HG03095 (cell line): ENCODE measurements at regions not wholly inside any gene's neighbourhood (a gene's known extent, or its start where the extent isn't known, plus 50 kb on each side); places are given as distances from the start of the nearest gene placed in this dataset.

Experiments used
- ATAC-seq: cut with Tn5 transposase; IDR thresholded peaks from one replicate; pipeline ENCODE4 v1.9.1; 2021; ENCODE audit warnings: moderate library complexity; ENCODE audit not compliant: unreplicated experiment

GRCh38 chr16:86710602-86710950, 132.2 kb downstream of the FOXL1 start:
- no peak for ATAC-seq

GRCh38 chr16:86712158-86713009, 134.0 kb downstream of the FOXL1 start:
- ATAC-seq, result no peak

DNA sequence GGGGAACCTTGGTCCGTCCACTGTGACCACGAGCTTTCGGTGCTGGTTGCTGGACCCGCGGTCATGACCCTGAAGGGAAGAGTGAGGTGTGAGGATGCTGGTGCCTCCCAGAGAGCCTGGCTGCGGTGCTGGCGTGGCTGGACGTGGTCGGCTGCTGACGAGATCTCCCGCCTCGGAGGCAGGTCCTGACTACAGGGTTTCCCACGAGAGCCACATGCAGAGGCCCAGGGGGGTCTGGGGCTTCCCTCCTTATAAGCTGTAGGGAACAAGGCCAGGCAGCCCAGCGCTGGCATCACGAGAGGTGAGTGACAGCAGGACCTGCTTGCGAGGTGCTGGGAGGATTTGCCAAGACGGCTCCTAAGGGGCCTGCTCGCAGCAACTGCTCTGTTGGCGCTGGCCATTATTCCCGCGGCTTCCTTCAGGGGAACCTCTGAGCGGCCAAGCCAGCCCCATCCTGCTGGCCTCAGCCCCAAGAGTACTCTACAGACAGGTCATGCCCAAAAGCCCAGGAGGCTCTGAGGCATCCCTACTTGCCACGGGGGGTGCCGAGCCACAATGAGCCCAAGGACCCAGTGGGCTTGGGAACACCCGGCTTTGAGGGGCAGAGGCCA, 134.8 kb downstream of the FOXL1 start:
- no peak for ATAC-seq

GRCh38 chr16:86714166-86714565, 135.8 kb downstream of the FOXL1 start:
- no peak for ATAC-seq

GRCh38 chr16:86716649-86717048, 138.3 kb downstream of the FOXL1 start:
- ATAC-seq, result no peak

DNA sequence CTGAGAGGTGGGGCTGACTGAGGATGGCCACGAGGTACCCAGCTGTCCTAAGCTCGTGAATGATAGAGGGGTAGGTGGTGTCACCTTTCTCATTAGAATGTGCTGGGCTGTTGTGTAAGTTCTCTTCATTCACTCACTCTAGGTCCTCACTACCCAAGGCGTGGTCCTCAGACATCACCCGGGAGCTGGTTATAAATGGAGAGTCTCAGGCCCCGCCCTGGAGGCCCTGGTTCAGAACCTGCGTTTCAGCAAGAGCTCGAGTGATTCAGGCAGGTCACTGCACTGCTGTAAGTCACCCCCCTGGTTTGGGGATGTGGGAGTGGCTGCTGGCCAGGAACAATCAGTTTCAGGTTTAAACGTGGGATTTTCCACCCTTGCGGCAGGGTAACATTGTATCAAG, 139.8 kb downstream of the FOXL1 start:
- ATAC-seq, result no peak

GRCh38 chr16:86722970-86723369, 144.6 kb downstream of the FOXL1 start:
- no peak for ATAC-seq

DNA sequence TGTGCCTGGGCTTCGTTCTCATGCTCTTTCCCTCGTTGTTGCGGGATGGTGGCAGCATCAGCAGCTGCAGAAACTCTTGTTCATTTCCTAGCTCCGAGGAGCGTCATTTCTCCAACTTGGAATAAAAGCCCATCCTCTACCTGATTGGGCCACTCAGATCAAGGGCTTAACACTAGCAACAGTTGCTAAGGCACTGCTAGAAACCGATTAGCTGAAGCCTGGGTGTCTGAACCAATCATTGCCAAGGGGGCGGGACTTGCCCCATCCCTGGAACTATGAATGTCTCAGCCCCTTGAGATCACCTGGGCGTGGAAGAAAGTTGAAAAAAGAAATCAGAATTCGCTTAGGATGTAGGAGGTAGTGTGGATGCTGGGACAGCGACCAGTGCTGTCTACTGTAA, 145.3 kb downstream of the FOXL1 start:
- ATAC-seq, result no peak

DNA sequence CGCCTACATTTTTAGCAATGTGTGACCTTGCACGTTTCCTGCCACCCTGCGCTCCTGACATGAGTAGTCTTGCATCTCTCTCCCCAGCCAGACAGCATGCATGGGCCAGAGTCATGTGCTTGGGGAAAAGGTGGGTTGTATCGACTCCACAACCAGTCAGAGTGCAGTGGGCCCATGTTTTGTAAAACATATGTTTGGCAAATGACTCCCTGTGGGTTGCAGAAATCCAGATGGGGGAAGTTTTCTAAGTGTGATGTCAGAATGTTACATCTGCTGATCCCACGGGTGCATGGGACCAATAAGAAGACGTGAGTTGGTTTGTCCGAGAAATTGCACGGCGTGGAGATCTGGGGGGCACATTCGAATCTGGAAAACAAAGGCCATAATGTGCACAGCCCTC, 147.1 kb downstream of the FOXL1 start:
- no peak for ATAC-seq

DNA sequence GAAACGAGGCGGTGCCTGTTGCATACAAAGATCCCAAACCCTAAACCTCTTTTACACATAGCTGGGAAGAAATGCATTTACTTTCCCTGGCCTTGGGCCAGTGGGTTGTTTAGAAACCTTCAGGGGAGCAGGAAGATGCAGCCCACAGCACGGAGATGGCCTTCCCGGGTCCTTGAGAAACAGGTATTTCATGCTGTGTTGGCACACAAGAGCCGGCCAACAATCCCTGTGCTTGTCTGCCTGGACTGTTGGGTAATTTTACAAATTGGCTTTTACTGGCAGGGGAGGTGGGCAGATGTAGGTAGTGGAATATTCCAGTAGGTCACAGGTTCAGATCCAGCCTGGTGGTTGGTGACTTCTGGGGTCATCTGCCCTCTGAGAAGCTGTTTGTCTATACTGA, 148.0 kb downstream of the FOXL1 start:
- ATAC-seq, result no peak

- ATAC-seq, result no peak
Measured at GRCh38 chr16:86727131-86727530, 148.8 kb downstream of the FOXL1 start.

- ATAC-seq, result no peak
Measured at GRCh38 chr16:86727632-86728031, 149.3 kb downstream of the FOXL1 start.

DNA sequence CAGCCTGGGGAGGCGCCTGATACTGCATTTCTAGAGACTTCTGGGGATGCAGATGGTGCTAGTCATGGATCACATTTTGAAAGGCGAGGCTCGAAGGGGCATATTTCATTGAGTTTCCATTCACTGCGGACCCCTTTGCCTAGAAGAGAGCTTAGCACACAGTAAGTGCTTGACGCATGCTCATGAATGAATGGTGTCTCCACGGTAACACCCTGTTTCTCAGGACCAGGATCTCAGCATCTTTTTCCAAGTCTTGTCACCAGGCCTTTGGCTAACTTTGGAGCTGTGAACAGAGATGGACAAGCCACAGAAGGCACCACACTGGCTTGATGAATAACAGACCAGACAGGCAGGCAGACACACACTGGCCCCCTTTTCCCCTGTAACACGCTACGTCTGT, 151.3 kb downstream of the FOXL1 start:
- ATAC-seq, result no peak

GRCh38 chr16:86730086-86730485, 151.7 kb downstream of the FOXL1 start:
- ATAC-seq, result no peak

- no peak for ATAC-seq
Measured at GRCh38 chr16:86730597-86730996, 152.2 kb downstream of the FOXL1 start.

DNA sequence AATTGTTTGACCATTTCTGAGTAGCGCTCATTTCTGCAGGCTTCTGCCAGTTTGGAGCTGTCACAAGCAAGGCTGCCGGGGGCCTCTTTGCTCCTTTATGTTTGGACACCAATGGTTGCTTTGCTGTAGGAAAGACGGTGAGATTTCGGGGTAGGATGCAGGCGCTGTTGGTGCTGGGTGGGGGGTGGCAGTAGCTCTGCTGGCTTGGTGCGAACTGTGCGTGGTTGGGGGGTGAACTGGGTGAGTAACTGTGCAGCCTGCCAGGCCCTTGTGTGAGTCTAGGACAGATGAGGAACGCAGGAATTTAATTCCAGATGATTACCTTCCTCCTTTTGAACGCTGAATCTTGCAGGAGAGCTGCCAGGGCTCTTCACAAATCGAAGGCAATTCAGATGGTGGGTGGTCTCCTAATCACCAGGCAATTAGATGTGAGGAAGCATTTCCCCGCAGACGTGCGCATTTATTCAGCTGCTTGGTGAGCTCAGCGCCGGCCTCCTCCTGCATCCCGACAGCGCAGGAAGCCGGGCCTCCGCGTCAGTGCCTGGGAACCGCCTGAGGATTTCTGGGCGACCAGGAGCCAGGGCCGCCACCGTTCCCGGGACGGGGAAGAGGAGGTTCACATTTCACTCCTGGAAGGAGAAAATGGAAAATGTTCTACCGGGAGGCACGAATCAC, 154.4 kb downstream of the FOXL1 start:
- ATAC-seq, result no peak

DNA sequence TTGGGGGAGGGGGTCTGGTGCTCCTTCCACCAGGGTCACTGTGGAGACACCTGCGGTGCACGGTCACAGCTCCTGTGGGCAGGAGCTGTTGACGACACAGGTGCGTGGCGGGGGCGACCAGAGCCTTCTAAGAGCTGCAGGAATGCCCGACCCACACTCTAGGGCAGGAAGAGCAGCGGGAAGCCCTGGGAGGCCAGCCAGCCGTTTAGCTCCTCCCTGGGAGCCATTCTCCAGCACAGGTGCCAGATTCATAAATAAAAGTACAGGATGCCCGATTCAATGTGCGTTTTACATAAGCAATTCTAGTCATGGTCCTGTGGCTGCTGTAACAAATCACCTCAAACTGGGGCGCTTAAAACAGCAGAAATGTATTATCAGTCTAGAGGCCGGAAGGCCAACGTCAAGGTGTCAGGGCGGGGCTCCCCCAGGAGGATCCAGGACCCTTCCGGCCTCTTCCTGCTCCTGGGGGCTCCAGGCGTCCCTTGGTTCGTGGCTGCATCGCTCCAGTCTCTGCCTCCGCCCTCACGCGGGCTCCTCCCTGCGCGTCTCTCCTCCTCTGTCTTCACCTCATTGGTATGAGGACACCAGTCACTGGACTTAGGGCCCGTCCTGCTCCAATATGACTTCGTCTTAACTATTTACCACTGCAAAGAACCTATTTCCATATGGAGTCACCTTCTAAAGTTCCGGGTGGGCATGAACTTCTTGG, 155.4 kb downstream of the FOXL1 start:
- no peak for ATAC-seq

DNA sequence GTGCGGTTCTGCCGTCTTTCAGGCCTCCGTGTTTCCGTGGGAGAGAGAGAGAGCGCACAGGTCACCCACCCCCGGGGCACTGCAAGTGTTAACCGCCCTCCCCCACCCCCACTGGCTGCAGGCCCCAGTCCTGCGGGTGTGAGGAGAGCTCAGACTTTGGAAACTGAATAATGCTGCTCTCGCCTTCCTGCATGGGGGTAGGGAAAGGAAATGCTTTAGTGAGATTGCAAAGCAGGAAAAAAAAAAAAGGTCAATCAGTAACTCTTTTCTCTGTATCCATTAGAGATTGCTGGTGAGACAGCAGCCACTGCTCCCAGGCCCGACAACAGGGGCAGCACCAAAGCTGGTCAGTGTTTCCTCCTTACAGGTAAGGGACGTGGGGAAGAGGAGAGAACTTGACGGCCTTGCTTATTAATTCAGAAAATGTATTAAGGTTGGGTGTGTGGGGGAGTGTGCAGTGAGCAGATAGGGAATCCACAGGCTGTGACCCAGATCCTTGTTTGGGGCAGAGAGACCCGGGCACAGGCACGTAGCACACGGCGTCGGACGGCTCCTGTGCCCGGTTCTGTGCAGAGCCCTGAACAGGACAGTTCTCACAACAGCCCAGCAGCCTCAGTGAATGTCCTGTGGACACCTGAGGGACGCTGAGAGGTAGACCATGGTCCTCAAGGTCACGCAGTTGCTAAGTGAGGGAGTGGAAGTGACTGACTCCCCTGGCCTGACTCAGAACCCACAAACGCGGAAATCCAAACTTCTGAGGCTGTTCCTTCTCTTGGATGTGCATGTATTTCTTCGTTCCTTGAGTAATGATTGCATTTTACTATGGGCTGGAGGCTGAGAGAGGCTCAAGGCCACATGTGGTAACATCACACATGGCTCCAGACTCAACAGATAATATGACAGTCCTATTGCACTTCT, 156.5 kb downstream of the FOXL1 start:
- no peak for ATAC-seq

GRCh38 chr16:86735727-86736126, 157.4 kb downstream of the FOXL1 start:
- ATAC-seq, result no peak

DNA sequence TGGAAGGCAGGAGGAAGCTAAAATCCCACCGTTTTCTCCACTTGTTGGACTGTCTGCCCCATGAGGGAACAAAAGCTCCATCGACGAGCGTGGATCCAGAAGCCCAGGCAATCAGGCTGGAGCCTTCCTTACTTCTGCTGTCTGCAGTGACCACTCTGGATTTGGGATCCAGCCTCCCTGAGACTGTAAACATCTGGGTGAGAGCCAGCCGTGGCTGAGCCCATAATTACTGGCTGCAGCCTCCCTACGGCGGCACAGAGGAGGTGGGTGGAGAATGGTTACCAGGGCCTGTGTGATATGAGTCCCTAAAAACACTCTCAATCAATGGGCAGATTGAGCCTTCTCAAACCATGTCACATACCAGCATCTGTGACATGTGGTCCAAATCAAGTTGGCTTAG, 158.2 kb downstream of the FOXL1 start:
- no peak for ATAC-seq

DNA sequence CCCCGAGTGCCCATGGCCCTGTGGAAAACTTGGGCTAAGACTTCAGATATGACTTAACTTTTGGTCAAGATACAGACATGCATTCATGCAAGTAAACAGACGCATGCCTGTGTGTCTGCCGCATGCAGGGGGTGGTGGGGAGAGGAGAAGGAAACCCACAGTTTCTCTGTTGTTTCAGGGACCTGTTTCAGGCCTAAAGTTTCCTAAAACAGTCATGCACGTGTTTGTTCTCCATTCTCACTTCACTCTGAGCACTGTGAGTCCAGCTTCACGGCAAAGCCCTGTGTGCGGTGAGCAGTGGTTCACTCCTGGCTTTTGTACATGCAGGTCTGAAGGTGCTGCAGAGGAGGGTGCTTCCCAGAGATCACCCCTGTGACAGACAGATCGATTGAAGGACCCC, 158.7 kb downstream of the FOXL1 start:
- ATAC-seq, result no peak
